Adipocyte (in vitro differentiated cells): ENCODE measurements at regions not wholly inside any gene's neighbourhood (a gene's known extent, or its start where the extent isn't known, plus 50 kb on each side); places are given as distances from the start of the nearest gene placed in this dataset.

Experiments used
- DNase-seq: peaks from one replicate; pipeline ENCODE4 v3.0.0-alpha.2; 2015; ENCODE audit warnings: low read depth
- H3K27me3 ChIP-seq: replicated peaks from 2 replicates; pipeline ENCODE4 v1.7.0; 2013; ENCODE audit warnings: mild to moderate bottlenecking, low read length, moderate library complexity; ENCODE audit not compliant: control insufficient read depth, insufficient read depth
- H3K36me3 ChIP-seq: 2 replicates; pipeline ENCODE4 v1.7.0; 2013; ENCODE audit warnings: low read length, mild to moderate bottlenecking, moderate library complexity; ENCODE audit not compliant: control insufficient read depth, insufficient read depth, severe bottlenecking
- H3K4me1 ChIP-seq: 2 replicates; pipeline ENCODE4 v1.7.0; 2013; ENCODE audit warnings: mild to moderate bottlenecking, low read length, moderate library complexity; ENCODE audit not compliant: control insufficient read depth, insufficient read depth
- H3K4me3 ChIP-seq: 2 replicates; pipeline ENCODE4 v1.7.0; 2013; ENCODE audit warnings: mild to moderate bottlenecking, low read length, moderate library complexity
- H3K9ac ChIP-seq: 2 replicates; pipeline ENCODE4 v1.7.0; 2013; ENCODE audit warnings: mild to moderate bottlenecking, low read length, moderate library complexity
- H3K9me3 ChIP-seq: 2 replicates; pipeline ENCODE4 v1.7.0; 2013; ENCODE audit warnings: mild to moderate bottlenecking, low read length, moderate library complexity; ENCODE audit not compliant: control insufficient read depth

GRCh38 chr11:115705200-115705599, 201.0 kb upstream of the CADM1 start:
- Histone ChIP-seq H3K9me3 (no peaks in the 10 kb centered on the region), H3K4me1 (no peaks in the 10 kb centered on the region), H3K27me3 (no peaks in the 10 kb centered on the region), H3K9ac (no peak overlapping the region), H3K4me3 (no peak overlapping the region), H3K36me3 (no peaks in the 10 kb centered on the region)
- DNase-seq, result no peak

GRCh38 chr11:115700981-115701875, 197.0 kb upstream of the CADM1 start:
- H3K4me1 ChIP-seq, result no peaks in the 10 kb centered on the region
- H3K9me3 ChIP-seq, result no peaks in the 10 kb centered on the region
- no peak for DNase-seq
- H3K4me3 ChIP-seq, result no peak overlapping the region
- no peak overlapping the region for H3K9ac ChIP-seq
- H3K27me3 ChIP-seq, result peaks cover 8% of the 10 kb centered on the region
- H3K36me3 ChIP-seq, result no peaks in the 10 kb centered on the region

GRCh38 chr11:115700496-115700895, 196.3 kb upstream of the CADM1 start:
- Histone ChIP-seq H3K27me3 (peaks cover 8% of the 10 kb centered on the region), H3K9ac (no peak overlapping the region), H3K36me3 (no peaks in the 10 kb centered on the region), H3K4me3 (no peak overlapping the region), H3K4me1 (no peaks in the 10 kb centered on the region), H3K9me3 (no peaks in the 10 kb centered on the region)
- DNase-seq, result no peak

- no peaks in the 10 kb centered on the region for H3K4me1 ChIP-seq
- no peak overlapping the region for H3K4me3 ChIP-seq
- no peaks in the 10 kb centered on the region for H3K9me3 ChIP-seq
- no peaks in the 10 kb centered on the region for H3K36me3 ChIP-seq
- no peak overlapping the region for H3K9ac ChIP-seq
- H3K27me3 ChIP-seq, result peaks cover 8% of the 10 kb centered on the region
- peak; percentile 3 for DNase-seq
Measured at GRCh38 chr11:115699733-115700132, 195.5 kb upstream of the CADM1 start.

GRCh38 chr11:115699326-115699725, 195.1 kb upstream of the CADM1 start:
- no peak overlapping the region for H3K9ac ChIP-seq
- peaks cover 8% of the 10 kb centered on the region for H3K27me3 ChIP-seq
- DNase-seq, result no peak
- no peaks in the 10 kb centered on the region for H3K36me3 ChIP-seq
- H3K4me3 ChIP-seq, result no peak overlapping the region
- no peaks in the 10 kb centered on the region for H3K9me3 ChIP-seq
- H3K4me1 ChIP-seq, result no peaks in the 10 kb centered on the region

GRCh38 chr11:115698243-115698642, 194.0 kb upstream of the CADM1 start:
- Histone ChIP-seq H3K4me1 (no peaks in the 10 kb centered on the region), H3K27me3 (peaks cover 8% of the 10 kb centered on the region), H3K9ac (no peak overlapping the region), H3K36me3 (no peaks in the 10 kb centered on the region), H3K9me3 (no peaks in the 10 kb centered on the region), H3K4me3 (no peak overlapping the region)
- no peak for DNase-seq

GRCh38 chr11:115696563-115696962, 192.3 kb upstream of the CADM1 start:
- H3K9ac ChIP-seq, result no peak overlapping the region
- no peaks in the 10 kb centered on the region for H3K9me3 ChIP-seq
- H3K4me3 ChIP-seq, result no peak overlapping the region
- no peaks in the 10 kb centered on the region for H3K4me1 ChIP-seq
- no peak for DNase-seq
- H3K27me3 ChIP-seq, result peaks cover 12% of the 10 kb centered on the region
- no peaks in the 10 kb centered on the region for H3K36me3 ChIP-seq

GRCh38 chr11:115695677-115696364, 191.6 kb upstream of the CADM1 start:
- no peaks in the 10 kb centered on the region for H3K4me1 ChIP-seq
- no peaks in the 10 kb centered on the region for H3K36me3 ChIP-seq
- H3K27me3 ChIP-seq, result peaks cover 12% of the 10 kb centered on the region
- H3K4me3 ChIP-seq, result no peak overlapping the region
- H3K9me3 ChIP-seq, result no peaks in the 10 kb centered on the region
- no peak for DNase-seq
- no peak overlapping the region for H3K9ac ChIP-seq

GRCh38 chr11:115693002-115693401, 188.8 kb upstream of the CADM1 start:
- Histone ChIP-seq H3K9me3 (no peaks in the 10 kb centered on the region), H3K27me3 (peaks cover 15% of the 10 kb centered on the region), H3K9ac (no peak overlapping the region), H3K4me3 (no peak overlapping the region), H3K4me1 (no peaks in the 10 kb centered on the region), H3K36me3 (no peaks in the 10 kb centered on the region)
- DNase-seq, result no peak

- Histone ChIP-seq H3K4me1 (no peaks in the 10 kb centered on the region), H3K27me3 (peaks cover 22% of the 10 kb centered on the region), H3K36me3 (no peaks in the 10 kb centered on the region), H3K4me3 (no peak overlapping the region), H3K9me3 (no peaks in the 10 kb centered on the region), H3K9ac (no peak overlapping the region)
- no peak for DNase-seq
Measured at GRCh38 chr11:115691030-115691429, 186.8 kb upstream of the CADM1 start.

- Histone ChIP-seq H3K36me3 (no peaks in the 10 kb centered on the region), H3K27me3 (peaks cover 22% of the 10 kb centered on the region), H3K4me1 (no peaks in the 10 kb centered on the region), H3K9ac (no peak overlapping the region), H3K4me3 (no peak overlapping the region), H3K9me3 (no peaks in the 10 kb centered on the region)
- no peak for DNase-seq
Measured at GRCh38 chr11:115687934-115688333, 183.7 kb upstream of the CADM1 start.
